ENCODE measurements at regions not wholly inside any gene's neighbourhood (a gene's known extent, or its start where the extent isn't known, plus 50 kb on each side); places are given as distances from the start of the nearest gene placed in this dataset.

DNA sequence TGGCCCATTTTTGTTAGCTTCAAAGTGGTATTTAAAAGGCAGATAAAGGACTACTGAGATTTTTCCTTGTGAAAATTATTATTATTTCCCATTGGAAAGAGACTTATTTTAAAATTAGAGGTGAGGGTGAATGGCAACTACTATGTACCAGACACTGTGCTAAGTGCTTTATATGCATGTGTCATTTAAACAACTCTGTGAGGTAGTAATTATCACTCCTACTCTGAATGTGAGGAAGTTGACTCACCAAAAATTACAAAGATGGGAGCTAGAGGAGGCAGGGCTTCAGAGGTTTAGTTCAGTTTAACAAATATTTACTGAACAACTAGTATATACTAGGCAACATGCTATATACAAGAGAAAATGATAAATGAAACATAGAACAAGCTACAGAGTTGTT, 78.2 kb downstream of the MSL3 start:
- Histone ChIP-seq H3K18ac (ENCODE audit: insufficient read length, low read depth, low read length) (no peak overlapping the region), H3K27ac (ENCODE audit: insufficient read length, low read depth, low read length) (no peak overlapping the region), H3K4ac (ENCODE audit: low read depth, low read length) (no peak overlapping the region), H3K4me1 (ENCODE audit: insufficient read depth, low read length) (no peaks in the 10 kb centered on the region), H2BK20ac (ENCODE audit: low read depth, low read length, poor library complexity, severe bottlenecking) (no peak overlapping the region), H2BK12ac (ENCODE audit: insufficient read length, low read depth, low read length) (no peak overlapping the region), H3K9ac (ENCODE audit: extremely low read depth, insufficient read length, low read length) (no peak overlapping the region), H2AK5ac (ENCODE audit: insufficient read length, low read length) (no peak overlapping the region), H3K23ac (ENCODE audit: insufficient read length, low read depth, low read length) (no peak overlapping the region), H2BK15ac (ENCODE audit: low read depth, low read length) (no peak overlapping the region), H3K79me2 (ENCODE audit: insufficient read depth, low read length) (no peaks in the 10 kb centered on the region), H3K56ac (ENCODE audit: insufficient read length, low read depth, low read length) (no peak overlapping the region), H3K4me2 (ENCODE audit: insufficient read depth, insufficient read length, low read length) (no peak overlapping the region), H2AFZ (ENCODE audit: low read length) (no peak overlapping the region), H4K91ac (ENCODE audit: insufficient read length, low read depth, low read length) (no peak overlapping the region), H3K23me2 (ENCODE audit: insufficient read length, low read depth, low read length, poor library complexity, severe bottlenecking) (no peaks in the 10 kb centered on the region), H4K20me1 (ENCODE audit: control insufficient read depth, insufficient read depth, insufficient read length) (no peaks in the 10 kb centered on the region), H3K9me3 (ENCODE audit: control insufficient read depth, low read depth, low read length) (peaks cover 11% of the 10 kb centered on the region), H3K14ac (ENCODE audit: insufficient read depth, low read length) (no peak overlapping the region), H2BK5ac (ENCODE audit: insufficient read length, low read length) (no peak overlapping the region), H4K5ac (ENCODE audit: insufficient read length, low read depth, low read length) (no peak overlapping the region), H3K27me3 (ENCODE audit: insufficient read depth, low read length) (no peaks in the 10 kb centered on the region), H4K8ac (replicated peaks; ENCODE audit: insufficient read length, low read depth, low read length) (no peak overlapping the region), H3K79me1 (ENCODE audit: insufficient read depth, low read depth, low read length, poor library complexity, severe bottlenecking) (no peaks in the 10 kb centered on the region), H2BK120ac (ENCODE audit: low read depth, low read length, poor library complexity, severe bottlenecking) (no peak overlapping the region), H3T11ph (ENCODE audit: low read length) (no peak overlapping the region)
- no peak overlapping the region for H3K27ac Mint-ChIP-seq
- H3K4me1 Mint-ChIP-seq: peaks cover 2 to 3% of the 10 kb centered on the region in 2 experiments; a peak in 2 of 4 replicates
- no peak for DNase-seq
- H3K9me3 Mint-ChIP-seq: peaks cover 60 to 63% of the 10 kb centered on the region in 2 experiments
- H3K36me3 Mint-ChIP-seq (ENCODE audit: insufficient read depth in 1 of 3, low read depth in 3 of 3): 0 out of 7 replicates have a peak, but pooled peaks cover 0 to 2% (median 0%) of the 10 kb centered on the region in 3 experiments
- H3K27me3 Mint-ChIP-seq (ENCODE audit: low read depth): peaks cover 2% of the 10 kb centered on the region; the same call in 1 of the 2 replicates
- TF ChIP-seq, protein P1, sequence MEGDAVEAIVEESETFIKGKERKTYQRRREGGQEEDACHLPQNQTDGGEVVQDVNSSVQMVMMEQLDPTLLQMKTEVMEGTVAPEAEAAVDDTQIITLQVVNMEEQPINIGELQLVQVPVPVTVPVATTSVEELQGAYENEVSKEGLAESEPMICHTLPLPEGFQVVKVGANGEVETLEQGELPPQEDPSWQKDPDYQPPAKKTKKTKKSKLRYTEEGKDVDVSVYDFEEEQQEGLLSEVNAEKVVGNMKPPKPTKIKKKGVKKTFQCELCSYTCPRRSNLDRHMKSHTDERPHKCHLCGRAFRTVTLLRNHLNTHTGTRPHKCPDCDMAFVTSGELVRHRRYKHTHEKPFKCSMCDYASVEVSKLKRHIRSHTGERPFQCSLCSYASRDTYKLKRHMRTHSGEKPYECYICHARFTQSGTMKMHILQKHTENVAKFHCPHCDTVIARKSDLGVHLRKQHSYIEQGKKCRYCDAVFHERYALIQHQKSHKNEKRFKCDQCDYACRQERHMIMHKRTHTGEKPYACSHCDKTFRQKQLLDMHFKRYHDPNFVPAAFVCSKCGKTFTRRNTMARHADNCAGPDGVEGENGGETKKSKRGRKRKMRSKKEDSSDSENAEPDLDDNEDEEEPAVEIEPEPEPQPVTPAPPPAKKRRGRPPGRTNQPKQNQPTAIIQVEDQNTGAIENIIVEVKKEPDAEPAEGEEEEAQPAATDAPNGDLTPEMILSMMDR (conservative IDR thresholded peaks at IDR 0.05): no peak
- no peak overlapping the region for H3K4me3 Mint-ChIP-seq

Measured in H9 (cell line).